ENCODE measurements at regions not wholly inside any gene's neighbourhood (a gene's known extent, or its start where the extent isn't known, plus 50 kb on each side); places are given as distances from the start of the nearest gene placed in this dataset.
A peak's percentile ranks its signal among the peaks of the same experiment; 100 is the strongest.

GRCh38 chr10:4765428-4765827 lies 60.6 kb upstream of the AKR1E2 start:
- H3K9me3 ChIP-seq (ENCODE audit: low read length), result no peaks in the 10 kb centered on the region
- DNase-seq, result peak; percentile 21
- POLR2A ChIA-PET (ENCODE audit: unreplicated experiment), result interaction anchor here (0.6 to 1.0 kb wide), 6 partner anchors 61 to 1670 kb away, joined by 3 to 7 read pairs (median 4); no protein-coding TSS in a partner anchor
- BruUV-seq (replicated peaks), result no TSS peak
- H3K9me2 ChIP-seq (replicated peaks; ENCODE audit: low read length), result no peaks in the 10 kb centered on the region
- CTCF ChIA-PET, result interaction anchor here (0.6 kb wide), 2 partner anchors 411 to 1577 kb away, joined by 3 to 4 read pairs; no protein-coding TSS in a partner anchor
- intact Hi-C loops (cut with micrococcal nuclease), result loop anchor here (10.0 kb wide), 1 partner anchor 221 kb away; no protein-coding TSS in a partner anchor
- H3K27ac ChIP-seq (ENCODE audit: low read length), result peak overlapping the region; percentile 99
- H3K4me2 ChIP-seq (ENCODE audit: low read length), result peak overlapping the region; percentile 80
- H2AFZ ChIP-seq (ENCODE audit: low read length), result no peak overlapping the region
- ATAC-seq, result no peak
- H3K79me2 ChIP-seq (ENCODE audit: low read length), result peaks cover 54% of the 10 kb centered on the region
- H3K9ac ChIP-seq (ENCODE audit: low read length), result peak overlapping the region; percentile 95
- H3K27me3 ChIP-seq (ENCODE audit: low read length), result no peaks in the 10 kb centered on the region
- no peaks in the 10 kb centered on the region for H4K20me1 ChIP-seq (ENCODE audit: low read length)
- no peaks in the 10 kb centered on the region for H3F3A ChIP-seq (ENCODE audit: low read length, unreplicated experiment)
- no peak for TF ChIP-seq EZH2phosphoT487 (IDR thresholded peaks at IDR 0.05; ENCODE audit: borderline replicate concordance, low read length)
- TF ChIP-seq EZH2 (IDR thresholded peaks at IDR 0.05; ENCODE audit: low read length, unreplicated experiment), result no peak
- TF ChIP-seq CTCF (conservative IDR thresholded peaks at IDR 0.05; ENCODE audit: low read depth, low read length), result no peak
- H3K4me1 ChIP-seq (ENCODE audit: insufficient read depth, low read length), result peaks cover 72% of the 10 kb centered on the region
- H3K36me3 ChIP-seq (ENCODE audit: low read depth, low read length), result peaks cover 6% of the 10 kb centered on the region; the same call in 1 of the 2 replicates
- peak overlapping the region; percentile 54 for H3K4me3 ChIP-seq (ENCODE audit: low read length)

GRCh38 chr10:4763960-4764428 lies 62.0 kb upstream of the AKR1E2 start:
- DNase-seq (peak; percentile 81), ATAC-seq (peak; percentile 76)
- no peak overlapping the region for H2AFZ ChIP-seq (ENCODE audit: low read length)

More at GRCh38 chr10:4763960-4764428, 62.0 kb upstream of the AKR1E2 start:
- Histone ChIP-seq H3K9ac (ENCODE audit: low read length) (peak overlapping the region; percentile 95), H3F3A (ENCODE audit: low read length, unreplicated experiment) (no peaks in the 10 kb centered on the region), H3K27me3 (ENCODE audit: low read length) (no peaks in the 10 kb centered on the region), H3K9me2 (replicated peaks; ENCODE audit: low read length) (no peaks in the 10 kb centered on the region), H3K36me3 (ENCODE audit: low read depth, low read length) (peaks cover 6% of the 10 kb centered on the region; the same call in 1 of the 2 replicates), H3K4me1 (ENCODE audit: insufficient read depth, low read length) (peaks cover 70% of the 10 kb centered on the region), H3K9me3 (ENCODE audit: low read length) (no peaks in the 10 kb centered on the region), H3K4me3 (ENCODE audit: low read length) (peak overlapping the region; percentile 67), H3K79me2 (ENCODE audit: low read length) (peaks cover 54% of the 10 kb centered on the region), H3K4me2 (ENCODE audit: low read length) (peak overlapping the region; percentile 90), H3K27ac (ENCODE audit: low read length) (peak overlapping the region; percentile 99), H4K20me1 (ENCODE audit: low read length) (no peaks in the 10 kb centered on the region)
- no TSS peak for BruUV-seq (replicated peaks)
- TF ChIP-seq EZH2 (IDR thresholded peaks at IDR 0.05; ENCODE audit: low read length, unreplicated experiment), result no peak
- no peak for TF ChIP-seq EZH2phosphoT487 (IDR thresholded peaks at IDR 0.05; ENCODE audit: borderline replicate concordance, low read length)
- peak; percentile 50 for TF ChIP-seq CTCF (conservative IDR thresholded peaks at IDR 0.05; ENCODE audit: low read depth, low read length)
- ChIA-PET CTCF (interaction anchor here (0.6 to 1.7 kb wide), 6 partner anchors 12 to 303 kb away, joined by 3 to 4 read pairs (median 3); no protein-coding TSS in a partner anchor), POLR2A (ENCODE audit: unreplicated experiment) (interaction anchor here (0.6 to 1.7 kb wide), 7 partner anchors 38 to 979 kb away, joined by 3 to 13 read pairs (median 8); partner anchors contain the start of gene KLF6)
- intact Hi-C loops (cut with micrococcal nuclease), result loop anchor here (1.0 to 10.0 kb wide), 5 partner anchors 60 to 219 kb away; no protein-coding TSS in a partner anchor

All from PC-3 (cell line).